Liver (tissue), 7 donors: ENCODE measurements at regions not wholly inside any gene's neighbourhood (a gene's known extent, or its start where the extent isn't known, plus 50 kb on each side); places are given as distances from the start of the nearest gene placed in this dataset.

Experiments
- DNase-seq: peaks from one replicate; pipeline ENCODE4 v3.0.0-alpha.2; 2017; ENCODE audit warnings: low spot score
- H3K27ac ChIP-seq, 2 donors: one replicate each; pipeline ENCODE4 v1.7.0; 2013; ENCODE audit warnings: inconsistent platforms in 2 of 2, low read length in 2 of 2, control low read depth in 1 of 2, low read depth in 1 of 2, mild to moderate bottlenecking in 1 of 2
- H3K27me3 ChIP-seq, 4 donors: one replicate each; pipeline versions ENCODE4 v1.6.1 to v1.7.0; 2013; ENCODE audit warnings: low read length in 3 of 4, inconsistent platforms in 1 of 4, mild to moderate bottlenecking in 1 of 4, moderate library complexity in 1 of 4; ENCODE audit not compliant: control insufficient read depth in 4 of 4, insufficient read depth in 4 of 4
- H3K36me3 ChIP-seq, 4 donors: one replicate each; pipeline versions ENCODE4 v1.6.1 to v1.7.0; 2013; ENCODE audit warnings: low read length in 3 of 4, mild to moderate bottlenecking in 3 of 4, low read depth in 1 of 4, moderate library complexity in 1 of 4; ENCODE audit not compliant: control insufficient read depth in 4 of 4, insufficient read depth in 3 of 4
- H3K4me1 ChIP-seq, 4 donors: one replicate each; pipeline versions ENCODE4 v1.6.1 to v1.7.0; 2013; ENCODE audit warnings: low read length in 3 of 4, mild to moderate bottlenecking in 3 of 4, moderate library complexity in 1 of 4; ENCODE audit not compliant: control insufficient read depth in 4 of 4, insufficient read depth in 4 of 4
- H3K4me3 ChIP-seq, 3 donors: one replicate each; pipeline versions ENCODE4 v1.6.1 to v1.7.0; 2013; ENCODE audit warnings: low read length in 3 of 3, control low read depth in 1 of 3, low read depth in 1 of 3, mild to moderate bottlenecking in 1 of 3
- H3K9ac ChIP-seq, 2 donors: one replicate each; pipeline ENCODE4 v1.7.0; 2013; ENCODE audit warnings: low read length in 2 of 2, mild to moderate bottlenecking in 2 of 2, moderate library complexity in 2 of 2, control low read depth in 1 of 2, low read depth in 1 of 2
- H3K9me3 ChIP-seq, 4 donors: one replicate each; pipeline versions ENCODE4 v1.6.1 to v1.7.0; 2013; ENCODE audit warnings: low read length in 3 of 4; ENCODE audit not compliant: control insufficient read depth in 4 of 4
- EGR1 ChIP-seq, 2 donors: IDR thresholded peaks; 2 replicates each; pipeline ENCODE4 v1.6.1; 2016 to 2018; ENCODE audit warnings: antibody characterized with exemption in 2 of 2, low read depth in 2 of 2
- FOXA1 ChIP-seq: IDR thresholded peaks from 2 replicates; pipeline ENCODE4 v1.6.1; 2016; ENCODE audit warnings: antibody characterized with exemption
- FOXA2 ChIP-seq: IDR thresholded peaks from 2 replicates; pipeline ENCODE4 v1.6.1; 2016; ENCODE audit warnings: antibody characterized with exemption
- GABPA ChIP-seq, 2 donors: IDR thresholded peaks in 1 of 2; conservative IDR thresholded peaks in 1 of 2; 2 replicates each; pipeline ENCODE4 v1.6.1; 2016; ENCODE audit warnings: antibody characterized with exemption in 2 of 2, mild to moderate bottlenecking in 1 of 2, moderate library complexity in 1 of 2
- HNF4A ChIP-seq, 2 donors: conservative IDR thresholded peaks; 2 replicates each; pipeline ENCODE4 v1.6.1; 2016; ENCODE audit warnings: antibody characterized with exemption in 2 of 2, mild to moderate bottlenecking in 2 of 2
- HNF4G ChIP-seq: IDR thresholded peaks from 2 replicates; pipeline ENCODE4 v1.6.1; 2016; ENCODE audit warnings: antibody characterized with exemption
- JUND ChIP-seq, 2 donors: IDR thresholded peaks; 2 replicates each; pipeline ENCODE4 v1.6.1; 2016; ENCODE audit warnings: antibody characterized with exemption in 2 of 2
- NR2F2 ChIP-seq: IDR thresholded peaks from 2 replicates; pipeline ENCODE4 v1.6.1; 2016; ENCODE audit warnings: antibody characterized with exemption
- RAD21 ChIP-seq, 2 donors: IDR thresholded peaks; 2 replicates each; pipeline ENCODE4 v1.6.1; 2016; ENCODE audit warnings: antibody characterized with exemption in 2 of 2, mild to moderate bottlenecking in 2 of 2
- REST ChIP-seq: IDR thresholded peaks from 2 replicates; pipeline ENCODE4 v1.6.1; 2016; ENCODE audit warnings: antibody characterized with exemption, mild to moderate bottlenecking
- RXRA ChIP-seq, 2 donors: IDR thresholded peaks; 2 replicates each; pipeline ENCODE4 v1.6.1; 2017 to 2018; ENCODE audit warnings: antibody characterized with exemption in 2 of 2, mild to moderate bottlenecking in 1 of 2
- SP1 ChIP-seq: IDR thresholded peaks from 2 replicates; pipeline ENCODE4 v1.6.1; 2018; ENCODE audit warnings: antibody characterized with exemption, mild to moderate bottlenecking
- TAF1 ChIP-seq: conservative IDR thresholded peaks from 2 replicates; pipeline ENCODE4 v1.6.1; 2016; ENCODE audit warnings: antibody characterized with exemption, mild to moderate bottlenecking
- YY1 ChIP-seq: IDR thresholded peaks from 2 replicates; pipeline ENCODE4 v1.6.1; 2016; ENCODE audit warnings: antibody characterized with exemption, mild to moderate bottlenecking
- WGBS: extraction: QIAGEN DNeasy Blood & Tissue Kit; methylation state at CpG from one replicate; pipeline ENCODE4 v1.1.7; 2013; 5-methylcytosine and 5-hydroxymethylcytosine counted together
- TF ChIP-seq, protein P1 (sequence below): IDR thresholded peaks from 2 replicates; pipeline ENCODE4 v1.6.1; 2016; ENCODE audit warnings: antibody characterized with exemption
- TF ChIP-seq, protein P2 (sequence below): IDR thresholded peaks from 2 replicates; pipeline ENCODE4 v1.6.1; 2016; ENCODE audit warnings: antibody characterized with exemption
- TF ChIP-seq, protein P3 (sequence below): IDR thresholded peaks from 2 replicates; pipeline ENCODE4 v1.6.1; 2016; ENCODE audit warnings: antibody characterized with exemption
- donor health status: healthy.
- donor health status: healthy.
- donor health status: healthy.
- donor health status: healthy.

DNA sequence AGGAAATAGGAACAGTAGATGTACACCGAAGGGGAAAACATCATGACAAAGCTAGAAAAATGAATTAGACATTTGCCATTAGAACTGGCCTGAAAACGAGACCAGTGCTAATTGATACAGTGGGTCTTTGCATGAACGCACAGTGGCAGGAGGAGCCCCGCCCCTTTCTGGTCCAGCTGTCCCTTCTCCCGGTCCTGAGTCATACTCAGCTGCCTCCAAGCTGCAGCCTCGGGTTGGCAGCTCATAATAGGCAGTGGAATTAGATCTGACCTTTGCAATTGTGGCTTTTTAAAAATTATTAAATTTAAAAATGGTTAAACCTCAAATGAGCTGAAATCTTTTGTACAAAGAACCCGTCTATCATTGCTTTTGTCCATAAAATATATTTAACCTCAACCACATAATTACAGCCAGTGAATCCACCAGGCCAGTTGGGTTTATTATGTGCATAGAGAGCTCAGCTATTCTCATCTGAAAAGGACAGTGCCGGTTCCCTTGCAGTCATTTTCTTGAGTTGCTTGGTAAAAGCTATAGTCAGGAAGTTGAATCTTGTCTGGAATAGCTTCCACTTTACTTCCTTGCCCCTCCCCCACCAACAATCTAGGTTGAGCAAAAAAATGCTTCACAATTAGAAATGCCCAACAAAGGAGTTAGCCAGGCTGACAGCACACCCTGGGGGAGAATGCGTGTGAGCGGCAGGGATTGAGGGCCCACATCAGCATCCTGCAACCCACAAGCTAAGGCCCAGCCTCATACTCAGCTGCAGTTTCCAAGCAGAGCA lies 147.1 kb downstream of the BUB3 start:
- TF ChIP-seq RXRA (IDR thresholded peaks at IDR 0.05) (no peak), EGR1 (IDR thresholded peaks at IDR 0.05; ENCODE audit: low read depth in 2 of 2) (no peak), TAF1 (no peak), HNF4A (conservative IDR thresholded peaks at IDR 0.05) (no peak)
- TF ChIP-seq, protein P1, sequence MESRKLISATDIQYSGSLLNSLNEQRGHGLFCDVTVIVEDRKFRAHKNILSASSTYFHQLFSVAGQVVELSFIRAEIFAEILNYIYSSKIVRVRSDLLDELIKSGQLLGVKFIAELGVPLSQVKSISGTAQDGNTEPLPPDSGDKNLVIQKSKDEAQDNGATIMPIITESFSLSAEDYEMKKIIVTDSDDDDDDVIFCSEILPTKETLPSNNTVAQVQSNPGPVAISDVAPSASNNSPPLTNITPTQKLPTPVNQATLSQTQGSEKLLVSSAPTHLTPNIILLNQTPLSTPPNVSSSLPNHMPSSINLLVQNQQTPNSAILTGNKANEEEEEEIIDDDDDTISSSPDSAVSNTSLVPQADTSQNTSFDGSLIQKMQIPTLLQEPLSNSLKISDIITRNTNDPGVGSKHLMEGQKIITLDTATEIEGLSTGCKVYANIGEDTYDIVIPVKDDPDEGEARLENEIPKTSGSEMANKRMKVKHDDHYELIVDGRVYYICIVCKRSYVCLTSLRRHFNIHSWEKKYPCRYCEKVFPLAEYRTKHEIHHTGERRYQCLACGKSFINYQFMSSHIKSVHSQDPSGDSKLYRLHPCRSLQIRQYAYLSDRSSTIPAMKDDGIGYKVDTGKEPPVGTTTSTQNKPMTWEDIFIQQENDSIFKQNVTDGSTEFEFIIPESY = no peak
- TF ChIP-seq, protein P2, sequence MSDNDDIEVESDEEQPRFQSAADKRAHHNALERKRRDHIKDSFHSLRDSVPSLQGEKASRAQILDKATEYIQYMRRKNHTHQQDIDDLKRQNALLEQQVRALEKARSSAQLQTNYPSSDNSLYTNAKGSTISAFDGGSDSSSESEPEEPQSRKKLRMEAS = no peak
- no peaks in the 10 kb centered on the region for H3K36me3 ChIP-seq
- H3K9ac ChIP-seq = no peak overlapping the region
- no peaks in the 10 kb centered on the region for H3K9me3 ChIP-seq
- no peak for DNase-seq
- H3K27me3 ChIP-seq = no peaks in the 10 kb centered on the region
- H3K4me3 ChIP-seq = no peak overlapping the region
- H3K4me1 ChIP-seq = no peaks in the 10 kb centered on the region
- H3K27ac ChIP-seq = no peak overlapping the region
- 67% methylated on average over 10 of the region's 10 CpGs for WGBS

DNA sequence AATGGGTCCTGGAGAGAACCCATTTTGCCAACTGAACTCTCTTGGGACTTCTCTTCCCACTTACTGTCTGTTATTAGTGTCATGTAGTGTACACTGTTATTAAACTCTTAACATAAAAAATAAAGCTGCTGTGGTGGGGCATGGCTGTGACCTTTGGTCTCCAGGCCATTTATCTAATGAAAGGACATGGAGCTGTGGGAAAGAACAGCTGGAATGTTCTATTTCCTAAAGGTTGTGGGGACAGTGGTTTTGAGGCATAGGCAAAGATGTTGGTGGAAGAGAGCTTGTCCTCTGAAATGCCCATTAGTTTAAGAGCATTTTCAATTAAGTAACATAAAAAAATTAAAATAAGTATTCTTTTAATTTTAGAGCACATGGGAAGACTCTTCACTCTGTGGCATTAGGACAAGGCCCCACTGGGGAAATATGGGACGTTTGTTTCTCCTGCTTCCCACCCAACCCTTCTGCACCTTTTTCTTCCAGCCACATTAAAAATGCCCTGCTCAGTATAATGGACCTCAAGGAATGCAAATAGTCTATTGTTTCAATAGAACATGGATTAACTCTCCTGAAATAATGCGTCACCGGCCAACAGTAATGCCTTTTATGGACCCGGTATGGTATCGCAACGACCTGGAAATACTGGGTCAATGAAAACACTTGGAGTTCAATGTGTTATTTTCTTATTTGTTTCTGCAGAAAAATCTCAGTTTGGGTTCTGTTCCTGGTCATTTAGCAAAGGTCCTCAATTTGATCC lies 149.6 kb downstream of the BUB3 start:
- WGBS = 89% methylated on average over 6 of the region's 6 CpGs
- no peak for TF ChIP-seq TAF1
- TF ChIP-seq RAD21 (IDR thresholded peaks at IDR 0.05) = no peak

DNA sequence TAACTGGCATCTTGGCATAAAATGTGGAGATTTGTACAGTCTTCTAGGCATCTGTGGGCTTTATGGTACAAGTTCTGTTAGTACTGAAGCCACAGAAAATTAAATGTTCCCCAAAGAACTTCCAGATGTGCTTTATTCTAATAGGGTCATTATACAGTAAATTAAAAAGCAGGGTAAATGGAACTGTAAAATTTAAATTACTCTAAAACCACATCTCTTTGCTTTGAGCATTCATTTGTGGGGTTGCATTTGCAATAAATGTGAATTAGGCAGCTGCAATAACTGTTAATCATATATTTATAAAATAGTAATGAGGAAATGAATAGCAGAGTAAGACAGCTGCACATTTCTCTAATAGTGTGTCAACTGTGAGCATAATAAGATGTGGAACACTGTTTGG lies 151.5 kb downstream of the BUB3 start:
- Histone ChIP-seq H3K9ac (no peak overlapping the region), H3K9me3 (no peaks in the 10 kb centered on the region), H3K4me1 (no peaks in the 10 kb centered on the region), H3K27ac (no peak overlapping the region), H3K36me3 (no peaks in the 10 kb centered on the region), H3K27me3 (no peaks in the 10 kb centered on the region), H3K4me3 (no peak overlapping the region)
- no peak for DNase-seq
- TF ChIP-seq NR2F2 = no peak
- no peak for TF ChIP-seq SP1
- TF ChIP-seq GABPA (IDR thresholded peaks at IDR 0.05 in 1 of 2, conservative IDR thresholded peaks at IDR 0.05 in 1 of 2) = no peak
- TF ChIP-seq FOXA2 = no peak
- TF ChIP-seq TAF1 = no peak
- TF ChIP-seq, protein P3, sequence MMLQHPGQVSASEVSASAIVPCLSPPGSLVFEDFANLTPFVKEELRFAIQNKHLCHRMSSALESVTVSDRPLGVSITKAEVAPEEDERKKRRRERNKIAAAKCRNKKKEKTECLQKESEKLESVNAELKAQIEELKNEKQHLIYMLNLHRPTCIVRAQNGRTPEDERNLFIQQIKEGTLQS = no peak
- TF ChIP-seq, protein P1 = no peak
- no peak for TF ChIP-seq JUND (IDR thresholded peaks at IDR 0.05)
- no peak for TF ChIP-seq REST
- no peak for TF ChIP-seq YY1
- TF ChIP-seq HNF4G = no peak
- no peak for TF ChIP-seq FOXA1
- TF ChIP-seq, protein P2 = no peak
- no peak for TF ChIP-seq EGR1 (IDR thresholded peaks at IDR 0.05; ENCODE audit: low read depth in 2 of 2)
- no peak for TF ChIP-seq RAD21 (IDR thresholded peaks at IDR 0.05)

More for the DNA sequence above, 149.6 kb downstream of the BUB3 start:
- H3K27ac ChIP-seq = no peak overlapping the region
- DNase-seq = no peak
- H3K9me3 ChIP-seq = no peaks in the 10 kb centered on the region
- H3K27me3 ChIP-seq = no peaks in the 10 kb centered on the region
- no peaks in the 10 kb centered on the region for H3K36me3 ChIP-seq
- no peaks in the 10 kb centered on the region for H3K4me1 ChIP-seq
- no peak overlapping the region for H3K9ac ChIP-seq
- no peak overlapping the region for H3K4me3 ChIP-seq
